ENCODE measurements at regions not wholly inside any gene's neighbourhood (a gene's known extent, or its start where the extent isn't known, plus 50 kb on each side); places are given as distances from the start of the nearest gene placed in this dataset.

DNA sequence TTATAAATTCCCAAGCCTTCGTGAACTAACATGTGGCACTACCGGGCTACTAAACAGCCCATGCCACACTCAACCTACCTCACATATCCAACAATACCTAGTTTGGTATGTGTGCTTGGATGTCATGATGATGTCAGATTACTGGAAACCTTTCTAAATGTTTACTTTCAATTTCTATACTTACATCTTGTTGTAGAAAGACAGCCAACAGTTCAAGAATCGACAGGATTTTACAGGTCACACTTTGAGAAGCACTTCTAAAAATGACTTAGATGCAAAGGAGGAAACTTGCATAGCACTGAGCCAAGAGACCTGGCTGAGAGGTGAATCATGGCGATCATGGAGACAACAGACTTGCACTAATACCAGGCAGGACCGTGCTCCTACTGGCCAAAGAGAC is 209.9 kb downstream of the COL4A1 start:
- Histone ChIP-seq H3K4me3 (ENCODE audit: low read depth, low read length) (no peak overlapping the region), H3K36me3 (ENCODE audit: control insufficient read depth, insufficient read depth, low read length) (no peaks in the 10 kb centered on the region), H3K9me3 (peaks cover 11% of the 10 kb centered on the region), H3K27me3 (replicated peaks; ENCODE audit: control insufficient read depth, insufficient read depth, low read length) (no peaks in the 10 kb centered on the region), H3K4me1 (peaks cover 7% of the 10 kb centered on the region; the same call in 1 of the 2 replicates)
- Mint-ChIP-seq H3K4me3 (ENCODE audit: unreplicated experiment) (no peak overlapping the region), H3K4me1 (ENCODE audit: low read depth, unreplicated experiment) (no peaks in the 10 kb centered on the region), H3K36me3 (ENCODE audit: insufficient read depth, unreplicated experiment) (no peaks in the 10 kb centered on the region), H3K27me3 (ENCODE audit: insufficient read depth, unreplicated experiment) (no peaks in the 10 kb centered on the region), H3K9me3 (ENCODE audit: unreplicated experiment) (peaks cover 26% of the 10 kb centered on the region), H3K27ac (ENCODE audit: unreplicated experiment) (no peak overlapping the region)
- intact Hi-C loops (cut with micrococcal nuclease; ENCODE audit: unreplicated experiment) = no loop called here
- TF ChIP-seq CTCF (IDR thresholded peaks at IDR 0.05; ENCODE audit: insufficient read depth in 1 of 2, low read depth in 1 of 2, low read length in 1 of 2, severe bottlenecking in 1 of 2, unreplicated experiment in 1 of 2) = no peak
- POLR2A ChIA-PET = no interaction called here
- CTCF ChIA-PET = no interaction called here
- BruUV-seq (replicated peaks) = no TSS peak
- DNase-seq = no peak

- H3K9me3 Mint-ChIP-seq (ENCODE audit: unreplicated experiment) = no peaks in the 10 kb centered on the region
- no peaks in the 10 kb centered on the region for H3K36me3 Mint-ChIP-seq (ENCODE audit: insufficient read depth, unreplicated experiment)
- H3K9me3 ChIP-seq = no peaks in the 10 kb centered on the region; the same call in 1 of the 2 replicates
- no peaks in the 10 kb centered on the region for H3K4me1 Mint-ChIP-seq (ENCODE audit: low read depth, unreplicated experiment)
- no TSS peak for BruUV-seq (replicated peaks)
- H3K4me3 Mint-ChIP-seq (ENCODE audit: unreplicated experiment) = no peak overlapping the region
- CTCF ChIA-PET = no interaction called here
- H3K4me1 ChIP-seq = peaks cover 7% of the 10 kb centered on the region; the same call in 1 of the 2 replicates
- intact Hi-C loops (cut with micrococcal nuclease; ENCODE audit: unreplicated experiment) = no loop called here
- TF ChIP-seq CTCF (IDR thresholded peaks at IDR 0.05; ENCODE audit: insufficient read depth in 1 of 2, low read depth in 1 of 2, low read length in 1 of 2, severe bottlenecking in 1 of 2, unreplicated experiment in 1 of 2) = no peak
- no peak overlapping the region for H3K4me3 ChIP-seq (ENCODE audit: low read depth, low read length)
- no peak for DNase-seq
- POLR2A ChIA-PET = no interaction called here
- no peak overlapping the region for H3K27ac Mint-ChIP-seq (ENCODE audit: unreplicated experiment)
- H3K36me3 ChIP-seq (ENCODE audit: control insufficient read depth, insufficient read depth, low read length) = no peaks in the 10 kb centered on the region
- H3K27me3 Mint-ChIP-seq (ENCODE audit: insufficient read depth, unreplicated experiment) = no peaks in the 10 kb centered on the region
- no peaks in the 10 kb centered on the region for H3K27me3 ChIP-seq (replicated peaks; ENCODE audit: control insufficient read depth, insufficient read depth, low read length)
These were observed 214.1 kb downstream of the COL4A1 start for GRCh38 chr13:110092831-110093247.

- no peaks in the 10 kb centered on the region for H3K4me1 Mint-ChIP-seq (ENCODE audit: low read depth, unreplicated experiment)
- ChIA-PET CTCF (no interaction called here), POLR2A (no interaction called here)
- H3K9me3 ChIP-seq = no peaks in the 10 kb centered on the region
- peak; percentile 19 to 31 for TF ChIP-seq CTCF (IDR thresholded peaks at IDR 0.05; ENCODE audit: insufficient read depth in 1 of 2, low read depth in 1 of 2, low read length in 1 of 2, severe bottlenecking in 1 of 2, unreplicated experiment in 1 of 2)
- H3K9me3 Mint-ChIP-seq (ENCODE audit: unreplicated experiment) = peaks cover 16% of the 10 kb centered on the region
- no peaks in the 10 kb centered on the region for H3K36me3 ChIP-seq (ENCODE audit: control insufficient read depth, insufficient read depth, low read length)
- peaks cover 5% of the 10 kb centered on the region; the same call in 1 of the 2 replicates for H3K4me1 ChIP-seq
- H3K36me3 Mint-ChIP-seq (ENCODE audit: insufficient read depth, unreplicated experiment) = no peaks in the 10 kb centered on the region
- H3K4me3 Mint-ChIP-seq (ENCODE audit: unreplicated experiment) = no peak overlapping the region
- no TSS peak for BruUV-seq (replicated peaks)
- H3K27me3 Mint-ChIP-seq (ENCODE audit: insufficient read depth, unreplicated experiment) = no peaks in the 10 kb centered on the region
- no peak overlapping the region for H3K27ac Mint-ChIP-seq (ENCODE audit: unreplicated experiment)
- DNase-seq = no peak
- H3K27me3 ChIP-seq (replicated peaks; ENCODE audit: control insufficient read depth, insufficient read depth, low read length) = no peaks in the 10 kb centered on the region
- no peak overlapping the region for H3K4me3 ChIP-seq (ENCODE audit: low read depth, low read length)
- intact Hi-C loops (cut with micrococcal nuclease; ENCODE audit: unreplicated experiment) = no loop called here
These were observed 217.1 kb downstream of the COL4A1 start for GRCh38 chr13:110089815-110090214.
